ENCODE measurements at regions not wholly inside any gene's neighbourhood (a gene's known extent, or its start where the extent isn't known, plus 50 kb on each side); places are given as distances from the start of the nearest gene placed in this dataset.

GRCh38 chr9:82231411-82231810, 242.8 kb downstream of the SPATA31D1 start:
- TF ChIP-seq CTCF (IDR thresholded peaks at IDR 0.05; ENCODE audit: low read depth, low read length, poor library complexity, severe bottlenecking): no peak
- no peak for TF ChIP-seq EZH2phosphoT487 (IDR thresholded peaks at IDR 0.05; ENCODE audit: borderline replicate concordance, low read length)

Measured in DOHH2 (cell line).